ENCODE measurements at regions not wholly inside any gene's neighbourhood (a gene's known extent, or its start where the extent isn't known, plus 50 kb on each side); places are given as distances from the start of the nearest gene placed in this dataset.
A peak's percentile ranks its signal among the peaks of the same experiment; 100 is the strongest.

GRCh38 chr3:175932586-175932985 lies 1073.5 kb downstream of the NAALADL2 start:
- TF ChIP-seq CTCF (IDR thresholded peaks at IDR 0.05; ENCODE audit: insufficient read depth, low read length, severe bottlenecking) = no peak
- Histone ChIP-seq H3K4me3 (ENCODE audit: low read depth, low read length) (no peak overlapping the region), H3K27me3 (ENCODE audit: control insufficient read depth, insufficient read depth, low read length) (no peaks in the 10 kb centered on the region), H3K36me3 (ENCODE audit: control insufficient read depth, insufficient read depth, low read length) (no peaks in the 10 kb centered on the region)
- DNase-seq (ENCODE audit: low read depth) (no peak), FAIRE-seq (no peak)

GRCh38 chr3:175919133-175919532 lies 1060.0 kb downstream of the NAALADL2 start:
- no peaks in the 10 kb centered on the region for H3K36me3 ChIP-seq (ENCODE audit: control insufficient read depth, insufficient read depth, low read length)
- DNase-seq (ENCODE audit: low read depth) = no peak
- H3K27me3 ChIP-seq (ENCODE audit: control insufficient read depth, insufficient read depth, low read length) = no peaks in the 10 kb centered on the region
- FAIRE-seq = no peak
- no peak for TF ChIP-seq CTCF (IDR thresholded peaks at IDR 0.05; ENCODE audit: insufficient read depth, low read length, severe bottlenecking)
- no peak overlapping the region for H3K4me3 ChIP-seq (ENCODE audit: low read depth, low read length)

DNA sequence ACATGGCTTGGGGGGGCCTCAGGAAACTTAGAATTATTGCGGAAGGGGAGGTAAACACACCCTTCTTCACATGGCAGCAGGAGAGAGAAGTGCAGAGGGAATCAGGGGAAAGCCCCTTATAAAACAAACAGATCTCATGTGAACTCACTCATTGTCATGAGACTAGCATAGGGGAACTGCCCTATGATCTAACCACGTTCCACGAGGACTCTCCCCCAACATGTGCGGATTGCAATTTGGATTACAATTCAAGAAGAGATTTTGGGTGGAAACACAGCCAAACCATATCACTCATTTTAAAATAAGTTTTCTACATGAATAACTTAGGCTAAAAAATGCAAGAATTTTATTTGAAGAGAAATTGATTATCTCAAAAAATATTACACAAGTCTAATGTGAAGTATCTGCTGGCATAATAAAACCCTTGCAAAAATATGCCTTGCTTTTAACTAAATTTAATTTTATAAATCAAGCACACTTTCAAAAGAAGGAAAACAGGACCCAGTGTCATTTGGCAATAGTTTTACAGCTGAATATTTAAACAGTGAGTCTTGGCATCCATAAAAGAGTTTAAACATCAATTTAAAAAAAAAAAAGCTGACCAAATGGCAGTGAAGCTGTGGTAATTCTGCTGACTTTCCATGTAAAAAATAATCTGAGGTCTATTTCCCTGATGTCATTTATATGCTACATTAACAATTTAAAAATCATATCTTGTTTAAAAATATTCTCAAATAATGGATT lies 1057.2 kb downstream of the NAALADL2 start:
- DNase-seq (ENCODE audit: low read depth) (no peak), FAIRE-seq (no peak)
- H3K27me3 ChIP-seq (ENCODE audit: control insufficient read depth, insufficient read depth, low read length) = no peaks in the 10 kb centered on the region
- no peaks in the 10 kb centered on the region for H3K36me3 ChIP-seq (ENCODE audit: control insufficient read depth, insufficient read depth, low read length)
- no peak overlapping the region for H3K4me3 ChIP-seq (ENCODE audit: low read depth, low read length)
- TF ChIP-seq CTCF (IDR thresholded peaks at IDR 0.05; ENCODE audit: insufficient read depth, low read length, severe bottlenecking) = no peak

DNA sequence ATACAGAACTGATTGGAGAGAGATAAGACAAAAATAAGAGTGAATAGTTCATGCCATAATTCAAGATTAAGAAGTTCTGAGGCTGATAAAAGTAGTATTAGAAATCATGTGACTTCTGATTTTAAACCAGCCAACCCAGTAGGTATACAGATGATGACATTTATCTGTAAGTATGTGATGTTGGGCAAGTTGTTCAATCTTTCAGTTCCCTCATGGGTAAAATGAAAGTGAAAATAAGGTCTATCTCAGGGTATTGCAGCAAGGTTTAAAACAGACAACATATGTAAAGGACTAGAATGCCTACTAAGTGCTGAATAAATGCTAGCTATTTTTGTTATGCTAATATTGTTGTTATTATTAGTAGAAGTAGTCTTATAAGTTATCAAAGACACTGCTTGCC lies 1055.7 kb downstream of the NAALADL2 start:
- DNase-seq (ENCODE audit: low read depth) = peak; percentile 6
- no peak for FAIRE-seq
- Histone ChIP-seq H3K36me3 (ENCODE audit: control insufficient read depth, insufficient read depth, low read length) (no peaks in the 10 kb centered on the region), H3K27me3 (ENCODE audit: control insufficient read depth, insufficient read depth, low read length) (no peaks in the 10 kb centered on the region), H3K4me3 (ENCODE audit: low read depth, low read length) (no peak overlapping the region)
- TF ChIP-seq CTCF (IDR thresholded peaks at IDR 0.05; ENCODE audit: insufficient read depth, low read length, severe bottlenecking) = no peak

GRCh38 chr3:175913286-175913685 lies 1054.2 kb downstream of the NAALADL2 start:
- DNase-seq (ENCODE audit: low read depth) (no peak), FAIRE-seq (no peak)

More at GRCh38 chr3:175913286-175913685, 1054.2 kb downstream of the NAALADL2 start:
- TF ChIP-seq CTCF (IDR thresholded peaks at IDR 0.05; ENCODE audit: insufficient read depth, low read length, severe bottlenecking) = no peak
- H3K27me3 ChIP-seq (ENCODE audit: control insufficient read depth, insufficient read depth, low read length) = no peaks in the 10 kb centered on the region
- no peak overlapping the region for H3K4me3 ChIP-seq (ENCODE audit: low read depth, low read length)
- no peaks in the 10 kb centered on the region for H3K36me3 ChIP-seq (ENCODE audit: control insufficient read depth, insufficient read depth, low read length)

Measured in bronchial epithelial cell (primary cell).